Neural progenitor cell (in vitro differentiated cells): ENCODE measurements at regions not wholly inside any gene's neighbourhood (a gene's known extent, or its start where the extent isn't known, plus 50 kb on each side); places are given as distances from the start of the nearest gene placed in this dataset.

ENCODE experiments used
- DNase-seq: peaks from one replicate; pipeline ENCODE4 v3.0.0-alpha.2; 2016; ENCODE audit warnings: low spot score
- H2AFZ ChIP-seq: fragments of 200-600 bp; sonication (generic); replicated peaks from 2 replicates; pipeline ENCODE4 v1.6.1; 2016; ENCODE audit warnings: antibody characterized with exemption
- H3F3A ChIP-seq: fragments of 200-600 bp; sonication (generic); 2 replicates; pipeline ENCODE4 v1.6.1; 2016; ENCODE audit warnings: antibody characterized with exemption, low read depth
- H3K27ac ChIP-seq: fragments of 200-600 bp; sonication (generic); 2 replicates; pipeline ENCODE4 v1.5.1; 2016; ENCODE audit warnings: mild to moderate bottlenecking
- H3K27me3 ChIP-seq: fragments of 200-600 bp; sonication (generic); 2 replicates; pipeline ENCODE4 v1.6.1; 2016; ENCODE audit warnings: mild to moderate bottlenecking, moderate library complexity
- H3K36me3 ChIP-seq: fragments of 200-600 bp; sonication (generic); 2 replicates; pipeline ENCODE4 v1.5.1; 2016
- H3K4me1 ChIP-seq: fragments of 200-600 bp; sonication (generic); 2 replicates; pipeline ENCODE4 v1.6.1; 2016; ENCODE audit warnings: mixed run types
- H3K4me2 ChIP-seq: fragments of 200-600 bp; sonication (generic); 2 replicates; pipeline ENCODE4 v1.6.1; 2016
- H3K4me3 ChIP-seq: fragments of 200-600 bp; sonication (generic); 2 replicates; pipeline ENCODE4 v1.5.1; 2016
- H3K79me2 ChIP-seq: fragments of 200-600 bp; sonication (generic); 2 replicates; pipeline ENCODE4 v1.6.1; 2016; ENCODE audit warnings: low read depth
- H3K9ac ChIP-seq: fragments of 200-600 bp; sonication (generic); 2 replicates; pipeline ENCODE4 v1.6.1; 2016
- H3K9me3 ChIP-seq: fragments of 200-600 bp; sonication (generic); 2 replicates; pipeline ENCODE4 v1.5.1; 2016; ENCODE audit warnings: low read depth
- H4K20me1 ChIP-seq: fragments of 200-600 bp; sonication (generic); 2 replicates; pipeline ENCODE4 v1.6.1; 2016; ENCODE audit warnings: low read depth
- H3K27ac Mint-ChIP-seq: 3 replicates; pipeline ENCODE4 v1.8.0; 2021; ENCODE audit warnings: mixed read lengths
- H3K27me3 Mint-ChIP-seq: 2 replicates; pipeline ENCODE4 v1.8.0; 2022; ENCODE audit warnings: low read depth, mild to moderate bottlenecking, inconsistent platforms, moderate library complexity, mixed read lengths; ENCODE audit not compliant: insufficient read depth
- H3K36me3 Mint-ChIP-seq: 3 replicates; pipeline ENCODE4 v1.8.0; 2021; ENCODE audit warnings: mixed read lengths
- H3K4me1 Mint-ChIP-seq: 3 replicates; pipeline ENCODE4 v1.8.0; 2021; ENCODE audit warnings: mixed read lengths
- H3K4me3 Mint-ChIP-seq: 3 replicates; pipeline ENCODE4 v1.8.0; 2021; ENCODE audit warnings: mild to moderate bottlenecking, moderate library complexity, mixed read lengths
- H3K9me3 Mint-ChIP-seq: 3 replicates; pipeline ENCODE4 v1.8.0; 2020; ENCODE audit warnings: mixed read lengths
- CTCF ChIP-seq: fragments of 200-600 bp; sonication (generic); IDR thresholded peaks from 2 replicates; pipeline ENCODE4 v1.5.1; 2017; ENCODE audit warnings: antibody characterized with exemption, mild to moderate bottlenecking
- EZH2 ChIP-seq: fragments of 200-600 bp; sonication (generic); IDR thresholded peaks from 2 replicates; pipeline ENCODE4 v1.6.1; 2017; ENCODE audit warnings: antibody characterized with exemption, mild to moderate bottlenecking, moderate library complexity
- EZH2phosphoT487 ChIP-seq: fragments of 200-600 bp; sonication (generic); IDR thresholded peaks from 2 replicates; pipeline ENCODE4 v1.6.1; 2017; ENCODE audit warnings: antibody characterized with exemption

GRCh38 chr5:106699796-106700195 is 970.9 kb downstream of the EFNA5 start:
- no peak overlapping the region for H3K4me2 ChIP-seq
- DNase-seq = no peak
- Mint-ChIP-seq H3K36me3 (no peaks in the 10 kb centered on the region), H3K27me3 (no peaks in the 10 kb centered on the region), H3K9me3 (no peaks in the 10 kb centered on the region), H3K27ac (no peak overlapping the region), H3K4me3 (no peak overlapping the region), H3K4me1 (peaks cover 3% of the 10 kb centered on the region)
- H3K4me3 ChIP-seq = no peak overlapping the region
- H4K20me1 ChIP-seq = no peaks in the 10 kb centered on the region
- H3K9me3 ChIP-seq = no peaks in the 10 kb centered on the region
- no peak overlapping the region for H2AFZ ChIP-seq
- no peaks in the 10 kb centered on the region for H3K4me1 ChIP-seq
- no peaks in the 10 kb centered on the region for H3K27me3 ChIP-seq
- H3K27ac ChIP-seq = no peak overlapping the region
- no peak for TF ChIP-seq CTCF
- no peak for TF ChIP-seq EZH2
- TF ChIP-seq EZH2phosphoT487 = no peak
- no peaks in the 10 kb centered on the region for H3F3A ChIP-seq
- no peaks in the 10 kb centered on the region for H3K79me2 ChIP-seq
- H3K36me3 ChIP-seq = no peaks in the 10 kb centered on the region
- no peak overlapping the region for H3K9ac ChIP-seq

- Histone ChIP-seq H3K36me3 (no peaks in the 10 kb centered on the region), H3F3A (no peaks in the 10 kb centered on the region), H3K4me1 (no peaks in the 10 kb centered on the region), H3K9ac (no peak overlapping the region), H4K20me1 (no peaks in the 10 kb centered on the region), H3K27ac (no peak overlapping the region), H3K4me2 (no peak overlapping the region), H2AFZ (no peak overlapping the region), H3K9me3 (no peaks in the 10 kb centered on the region), H3K79me2 (no peaks in the 10 kb centered on the region), H3K4me3 (no peak overlapping the region), H3K27me3 (no peaks in the 10 kb centered on the region)
- TF ChIP-seq EZH2phosphoT487 = no peak
- peak; percentile 40 for TF ChIP-seq CTCF
- Mint-ChIP-seq H3K4me1 (peaks cover 3% of the 10 kb centered on the region), H3K27me3 (no peaks in the 10 kb centered on the region), H3K27ac (no peak overlapping the region), H3K36me3 (no peaks in the 10 kb centered on the region), H3K9me3 (no peaks in the 10 kb centered on the region), H3K4me3 (no peak overlapping the region)
- DNase-seq = peak; percentile 46
Observed at GRCh38 chr5:106699198-106699597, 971.5 kb downstream of the EFNA5 start.

GRCh38 chr5:106698169-106698568 is 972.6 kb downstream of the EFNA5 start:
- Histone ChIP-seq H3K4me1 (no peaks in the 10 kb centered on the region), H3K79me2 (no peaks in the 10 kb centered on the region), H4K20me1 (no peaks in the 10 kb centered on the region), H2AFZ (no peak overlapping the region), H3K36me3 (no peaks in the 10 kb centered on the region), H3K4me3 (no peak overlapping the region), H3K27me3 (no peaks in the 10 kb centered on the region), H3F3A (no peaks in the 10 kb centered on the region), H3K27ac (no peak overlapping the region), H3K9ac (no peak overlapping the region), H3K9me3 (no peaks in the 10 kb centered on the region), H3K4me2 (no peak overlapping the region)
- Mint-ChIP-seq H3K9me3 (no peaks in the 10 kb centered on the region), H3K4me1 (peaks cover 3% of the 10 kb centered on the region), H3K27ac (no peak overlapping the region), H3K27me3 (no peaks in the 10 kb centered on the region), H3K4me3 (no peak overlapping the region), H3K36me3 (no peaks in the 10 kb centered on the region)
- no peak for DNase-seq
- TF ChIP-seq CTCF (no peak), EZH2 (no peak), EZH2phosphoT487 (no peak)

GRCh38 chr5:106691701-106692100 is 979.0 kb downstream of the EFNA5 start:
- Histone ChIP-seq H2AFZ (peak overlapping the region; percentile 11), H3K36me3 (peaks cover 3% of the 10 kb centered on the region), H3K4me3 (no peak overlapping the region), H3K79me2 (no peaks in the 10 kb centered on the region), H3F3A (no peaks in the 10 kb centered on the region), H3K27ac (no peak overlapping the region), H3K27me3 (no peaks in the 10 kb centered on the region), H3K9me3 (no peaks in the 10 kb centered on the region), H3K4me1 (no peaks in the 10 kb centered on the region), H4K20me1 (no peaks in the 10 kb centered on the region), H3K9ac (no peak overlapping the region), H3K4me2 (no peak overlapping the region)
- DNase-seq = no peak
- no peaks in the 10 kb centered on the region for H3K4me1 Mint-ChIP-seq
- H3K9me3 Mint-ChIP-seq = no peaks in the 10 kb centered on the region
- H3K27me3 Mint-ChIP-seq = no peaks in the 10 kb centered on the region
- H3K36me3 Mint-ChIP-seq = no peaks in the 10 kb centered on the region
- H3K27ac Mint-ChIP-seq = no peak overlapping the region
- no peak overlapping the region for H3K4me3 Mint-ChIP-seq
- no peak for TF ChIP-seq EZH2phosphoT487
